ENCODE measurements at regions not wholly inside any gene's neighbourhood (a gene's known extent, or its start where the extent isn't known, plus 50 kb on each side); places are given as distances from the start of the nearest gene placed in this dataset.
"Not testable (repeated sequence)": the region's sequence is repeated elsewhere in the genome, so short reads cannot be mapped to it uniquely, and the experiment has no call there.

- no peaks in the 10 kb centered on the region for H3F3A ChIP-seq (replicated peaks; ENCODE audit: low read depth)
- H2AFZ ChIP-seq = no peak overlapping the region
- H3K4me3 ChIP-seq = no peak overlapping the region
- H4K20me1 ChIP-seq (replicated peaks; ENCODE audit: insufficient read depth) = no peaks in the 10 kb centered on the region
- Mint-ChIP-seq H3K27me3 (ENCODE audit: insufficient read depth, low read depth, poor library complexity) (peaks cover 1% of the 10 kb centered on the region), H3K4me1 (no peaks in the 10 kb centered on the region), H3K27ac (no peak overlapping the region), H3K9me3 (no peaks in the 10 kb centered on the region), H3K4me3 (no peak overlapping the region), H3K36me3 (ENCODE audit: low read depth) (no peaks in the 10 kb centered on the region)
- DNase-seq (ENCODE audit: low spot score) (no peak), ATAC-seq (no peak)
- no peaks in the 10 kb centered on the region for H3K36me3 ChIP-seq (ENCODE audit: insufficient read depth)
- H3K9me2 ChIP-seq (ENCODE audit: insufficient read depth) = no peaks in the 10 kb centered on the region
- H3K79me2 ChIP-seq (replicated peaks; ENCODE audit: insufficient read depth) = no peaks in the 10 kb centered on the region
- H3K4me1 ChIP-seq (ENCODE audit: insufficient read depth) = no peaks in the 10 kb centered on the region
- no peak for TF ChIP-seq ZNF114 (CRISPR knock-in tag; IDR thresholded peaks at IDR 0.05)
- TF ChIP-seq CREB1 (CRISPR knock-in tag; IDR thresholded peaks at IDR 0.05; ENCODE audit: low read depth) = no peak
- no peaks in the 10 kb centered on the region for H3K27me3 ChIP-seq (ENCODE audit: insufficient read depth)
- H3K27ac ChIP-seq (ENCODE audit: low read depth) = no peak overlapping the region
- H3K4me2 ChIP-seq = no peak overlapping the region
Measured at GRCh38 chrY:15871570-15871969, 1347.2 kb downstream of the NLGN4Y start.

GRCh38 chrY:15875881-15876280, 1351.6 kb downstream of the NLGN4Y start:
- H3K27ac Mint-ChIP-seq; H4K20me1 ChIP-seq (replicated peaks; ENCODE audit: insufficient read depth); DNase-seq (ENCODE audit: low spot score); H3K79me2 ChIP-seq (replicated peaks; ENCODE audit: insufficient read depth); H3K27me3 ChIP-seq (ENCODE audit: insufficient read depth); H3K4me2 ChIP-seq; H3K36me3 ChIP-seq (ENCODE audit: insufficient read depth); H3K27me3 Mint-ChIP-seq (ENCODE audit: insufficient read depth, low read depth, poor library complexity); H3F3A ChIP-seq (replicated peaks; ENCODE audit: low read depth); H3K27ac ChIP-seq (ENCODE audit: low read depth); H3K9me3 Mint-ChIP-seq; H3K36me3 Mint-ChIP-seq (ENCODE audit: low read depth); H3K4me3 ChIP-seq; H2AFZ ChIP-seq; ATAC-seq; H3K4me1 ChIP-seq (ENCODE audit: insufficient read depth); H3K4me3 Mint-ChIP-seq; H3K4me1 Mint-ChIP-seq; H3K9me2 ChIP-seq (ENCODE audit: insufficient read depth): not testable (repeated sequence)

- not testable (repeated sequence) for ATAC-seq; H3K36me3 ChIP-seq (ENCODE audit: insufficient read depth); H3K4me1 Mint-ChIP-seq
Measured at GRCh38 chrY:15903524-15903923, 1379.2 kb downstream of the NLGN4Y start.

DNA sequence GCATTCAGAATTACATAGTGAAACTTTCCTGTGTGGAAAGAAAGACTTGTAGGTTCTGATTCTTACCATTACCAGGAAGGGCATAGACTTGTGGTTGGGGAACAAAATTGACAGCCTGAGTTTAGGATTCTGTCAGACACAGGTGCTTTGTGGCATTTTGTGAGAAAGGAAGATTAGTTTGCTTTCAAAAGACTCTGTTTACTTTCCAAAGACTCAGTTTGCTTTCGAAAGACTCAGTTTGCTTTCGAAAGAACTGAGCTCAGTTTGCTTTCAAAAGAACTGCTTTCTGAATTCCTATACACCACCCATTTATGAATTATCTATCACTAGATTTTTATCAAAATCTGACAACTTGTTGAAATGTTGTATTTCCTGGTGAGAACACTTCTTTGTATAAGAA, 1381.2 kb downstream of the NLGN4Y start:
- no peak for DNase-seq (ENCODE audit: low spot score)
- Histone ChIP-seq H3K4me3 (no peak overlapping the region), H3F3A (replicated peaks; ENCODE audit: low read depth) (no peaks in the 10 kb centered on the region), H3K27ac (ENCODE audit: low read depth) (no peak overlapping the region), H3K79me2 (replicated peaks; ENCODE audit: insufficient read depth) (no peaks in the 10 kb centered on the region), H3K27me3 (ENCODE audit: insufficient read depth) (no peaks in the 10 kb centered on the region), H2AFZ (no peak overlapping the region), H3K9me2 (ENCODE audit: insufficient read depth) (no peaks in the 10 kb centered on the region), H3K4me2 (no peak overlapping the region), H4K20me1 (replicated peaks; ENCODE audit: insufficient read depth) (no peaks in the 10 kb centered on the region), H3K4me1 (ENCODE audit: insufficient read depth) (no peaks in the 10 kb centered on the region), H3K36me3 (ENCODE audit: insufficient read depth) (no peaks in the 10 kb centered on the region)
- H3K4me3 Mint-ChIP-seq = no peak overlapping the region
- H3K27me3 Mint-ChIP-seq (ENCODE audit: insufficient read depth, low read depth, poor library complexity) = no peaks in the 10 kb centered on the region
- ATAC-seq = no peak
- no peak overlapping the region for H3K27ac Mint-ChIP-seq
- H3K4me1 Mint-ChIP-seq = no peaks in the 10 kb centered on the region
- H3K36me3 Mint-ChIP-seq (ENCODE audit: low read depth) = peaks cover 6% of the 10 kb centered on the region; the same call in 2 of the 3 replicates
- H3K9me3 Mint-ChIP-seq = 0 out of 3 replicates have a peak, but pooled peaks cover 3% of the 10 kb centered on the region
- no peak for TF ChIP-seq ZNF462 (CRISPR knock-in tag; IDR thresholded peaks at IDR 0.05)
- TF ChIP-seq, protein P1, sequence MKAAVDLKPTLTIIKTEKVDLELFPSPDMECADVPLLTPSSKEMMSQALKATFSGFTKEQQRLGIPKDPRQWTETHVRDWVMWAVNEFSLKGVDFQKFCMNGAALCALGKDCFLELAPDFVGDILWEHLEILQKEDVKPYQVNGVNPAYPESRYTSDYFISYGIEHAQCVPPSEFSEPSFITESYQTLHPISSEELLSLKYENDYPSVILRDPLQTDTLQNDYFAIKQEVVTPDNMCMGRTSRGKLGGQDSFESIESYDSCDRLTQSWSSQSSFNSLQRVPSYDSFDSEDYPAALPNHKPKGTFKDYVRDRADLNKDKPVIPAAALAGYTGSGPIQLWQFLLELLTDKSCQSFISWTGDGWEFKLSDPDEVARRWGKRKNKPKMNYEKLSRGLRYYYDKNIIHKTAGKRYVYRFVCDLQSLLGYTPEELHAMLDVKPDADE (IDR thresholded peaks at IDR 0.05) = no peak
- TF ChIP-seq EZH2phosphoT487 (IDR thresholded peaks at IDR 0.05; ENCODE audit: unreplicated experiment) = no peak
- TF ChIP-seq CREB1 (CRISPR knock-in tag; IDR thresholded peaks at IDR 0.05; ENCODE audit: low read depth) = no peak
- no peak for TF ChIP-seq ZNF114 (CRISPR knock-in tag; IDR thresholded peaks at IDR 0.05)

More at GRCh38 chrY:15903524-15903923, 1379.2 kb downstream of the NLGN4Y start:
- H3K4me1 ChIP-seq (ENCODE audit: insufficient read depth); H3K4me3 ChIP-seq; H3K9me2 ChIP-seq (ENCODE audit: insufficient read depth); H3K27me3 Mint-ChIP-seq (ENCODE audit: insufficient read depth, low read depth, poor library complexity); H2AFZ ChIP-seq; H3K79me2 ChIP-seq (replicated peaks; ENCODE audit: insufficient read depth); H3K27me3 ChIP-seq (ENCODE audit: insufficient read depth); H3F3A ChIP-seq (replicated peaks; ENCODE audit: low read depth); H3K36me3 Mint-ChIP-seq (ENCODE audit: low read depth); H3K27ac Mint-ChIP-seq; H3K27ac ChIP-seq (ENCODE audit: low read depth); H3K9me3 Mint-ChIP-seq; H3K4me3 Mint-ChIP-seq; H4K20me1 ChIP-seq (replicated peaks; ENCODE audit: insufficient read depth); H3K4me2 ChIP-seq; DNase-seq (ENCODE audit: low spot score): not testable (repeated sequence)

Measured in GM23338 (cell line).